ENCODE measurements at regions not wholly inside any gene's neighbourhood (a gene's known extent, or its start where the extent isn't known, plus 50 kb on each side); places are given as distances from the start of the nearest gene placed in this dataset.

- Mint-ChIP-seq H3K27ac (no peak overlapping the region), H3K4me1 (peaks cover 41% of the 10 kb centered on the region), H3K27me3 (ENCODE audit: low read depth) (no peaks in the 10 kb centered on the region)
Observed at GRCh38 chr1:115194506-115194905, 105.2 kb upstream of the TSPAN2 start.

GRCh38 chr1:115193046-115193828, 103.9 kb upstream of the TSPAN2 start:
- Mint-ChIP-seq H3K4me3 (no peak overlapping the region), H3K36me3 (no peaks in the 10 kb centered on the region), H3K9me3 (no peaks in the 10 kb centered on the region), H3K27ac (no peak overlapping the region), H3K27me3 (ENCODE audit: low read depth) (no peaks in the 10 kb centered on the region), H3K4me1 (peaks cover 38% of the 10 kb centered on the region)
- DNase-seq (ENCODE audit: low spot score in 2 of 2, unreplicated experiment in 2 of 2): no peak
- no peak for TF ChIP-seq CTCF (IDR thresholded peaks at IDR 0.05; ENCODE audit: unreplicated experiment)

More at GRCh38 chr1:115194506-115194905, 105.2 kb upstream of the TSPAN2 start:
- Mint-ChIP-seq H3K36me3 (no peaks in the 10 kb centered on the region), H3K9me3 (no peaks in the 10 kb centered on the region), H3K4me3 (no peak overlapping the region)
- DNase-seq (ENCODE audit: low spot score in 2 of 2, unreplicated experiment in 2 of 2): no peak
- TF ChIP-seq CTCF (IDR thresholded peaks at IDR 0.05; ENCODE audit: unreplicated experiment): no peak

DNA sequence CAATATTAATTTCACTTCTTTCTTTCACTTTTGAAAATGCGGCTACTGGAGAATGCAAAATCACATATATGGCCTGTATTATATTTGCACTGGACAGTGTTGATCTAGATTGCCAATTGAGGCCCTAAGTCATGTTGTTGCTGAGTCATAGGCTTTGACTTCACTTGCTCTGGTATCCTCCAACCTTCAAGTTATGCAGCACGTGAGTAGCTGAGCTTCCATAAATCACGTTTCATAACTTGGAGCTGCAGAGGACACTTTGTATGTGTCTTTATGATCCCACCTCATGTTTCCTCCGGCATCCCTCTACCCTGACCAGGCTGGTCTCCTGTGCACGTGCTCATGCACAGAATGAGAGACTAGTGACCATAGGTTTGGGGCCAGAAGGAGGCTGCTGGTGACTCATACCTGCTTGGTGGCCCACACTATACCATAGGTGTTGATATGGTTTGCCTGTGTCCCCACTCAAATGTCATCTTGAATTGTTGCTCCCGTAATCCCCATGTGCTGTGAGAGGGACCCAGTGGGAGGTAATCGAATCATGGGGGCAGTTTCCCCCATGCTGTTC, 103.0 kb upstream of the TSPAN2 start:
- Mint-ChIP-seq H3K4me1 (peaks cover 38% of the 10 kb centered on the region), H3K4me3 (no peak overlapping the region), H3K36me3 (no peaks in the 10 kb centered on the region), H3K27ac (no peak overlapping the region), H3K9me3 (no peaks in the 10 kb centered on the region), H3K27me3 (ENCODE audit: low read depth) (no peaks in the 10 kb centered on the region)
- no peak for DNase-seq (ENCODE audit: low spot score in 2 of 2, unreplicated experiment in 2 of 2)
- TF ChIP-seq CTCF (IDR thresholded peaks at IDR 0.05; ENCODE audit: unreplicated experiment): no peak

GRCh38 chr1:115191691-115192090, 102.4 kb upstream of the TSPAN2 start:
- H3K9me3 Mint-ChIP-seq: no peaks in the 10 kb centered on the region
- no peak for DNase-seq (ENCODE audit: low spot score in 2 of 2, unreplicated experiment in 2 of 2)
- H3K4me3 Mint-ChIP-seq: no peak overlapping the region
- no peaks in the 10 kb centered on the region for H3K36me3 Mint-ChIP-seq
- H3K27me3 Mint-ChIP-seq (ENCODE audit: low read depth): no peaks in the 10 kb centered on the region
- H3K27ac Mint-ChIP-seq: no peak overlapping the region
- TF ChIP-seq CTCF (IDR thresholded peaks at IDR 0.05; ENCODE audit: unreplicated experiment): no peak
- peaks cover 38% of the 10 kb centered on the region for H3K4me1 Mint-ChIP-seq

GRCh38 chr1:115190540-115191170, 101.4 kb upstream of the TSPAN2 start:
- no peak for TF ChIP-seq CTCF (IDR thresholded peaks at IDR 0.05; ENCODE audit: unreplicated experiment)
- Mint-ChIP-seq H3K4me1 (peaks cover 38% of the 10 kb centered on the region), H3K27ac (peak overlapping the region; percentile 40), H3K9me3 (no peaks in the 10 kb centered on the region), H3K4me3 (no peak overlapping the region), H3K36me3 (no peaks in the 10 kb centered on the region), H3K27me3 (ENCODE audit: low read depth) (no peaks in the 10 kb centered on the region)
- DNase-seq (ENCODE audit: low spot score in 2 of 2, unreplicated experiment in 2 of 2): no peak
